Panc1 (cell line): ENCODE measurements at regions not wholly inside any gene's neighbourhood (a gene's known extent, or its start where the extent isn't known, plus 50 kb on each side); places are given as distances from the start of the nearest gene placed in this dataset.

ENCODE experiments used
- ATAC-seq: fragments of 200-7000 bp; cut with Tn5 transposase; 2 replicates; pipeline ENCODE4 v1.9.1; 2020; ENCODE audit warnings: mild to moderate bottlenecking, moderate library complexity
- BruUV-seq: library from RNA; stranded (reverse); fragments of 400-500 nt; replicated peaks from 2 replicates; lab custom pipeline; 2021; lab: Mats Ljungman, UMichigan
- CTCF ChIA-PET: fragments of 300-600 bp; sonication (Branson Sonifier 250); formaldehyde crosslinking; loops from one replicate; lab custom pipeline; 2022; ENCODE audit warnings: antibody characterized with exemption; lab: Charles Lee
- POLR2A ChIA-PET: fragments of 300-600 bp; sonication (Branson Sonifier 250); formaldehyde crosslinking; loops from one replicate; lab custom pipeline; 2022; ENCODE audit warnings: antibody characterized with exemption; lab: Charles Lee
- DNase-seq: peaks from one replicate; pipeline ENCODE4 v3.0.0-alpha.2; 2010; ENCODE audit warnings: low read depth, low spot score
- H3K27ac ChIP-seq: 2 replicates; pipeline ENCODE4 v1.5.1; 2011; ENCODE audit warnings: mild to moderate bottlenecking, low read length, inconsistent platforms
- H3K27me3 ChIP-seq: fragments of 200-500 bp; sonication (Bioruptor generic); 2 replicates; pipeline ENCODE4 v1.6.0; 2014; ENCODE audit warnings: low read length, inconsistent platforms; ENCODE audit not compliant: control insufficient read depth, insufficient read depth
- H3K36me3 ChIP-seq: fragments of 200-500 bp; sonication (Bioruptor generic); 2 replicates; pipeline ENCODE4 v1.5.1; 2014; ENCODE audit warnings: inconsistent platforms, mild to moderate bottlenecking, low read length, moderate library complexity; ENCODE audit not compliant: control insufficient read depth, insufficient read depth
- H3K4me1 ChIP-seq: 2 replicates; pipeline ENCODE4 v1.5.1; 2011; ENCODE audit warnings: inconsistent platforms, mild to moderate bottlenecking, low read length, moderate library complexity; ENCODE audit not compliant: control insufficient read depth, insufficient read depth
- H3K4me3 ChIP-seq, 2 experiments: 2 replicates each; pipeline ENCODE4 v1.5.1; 2011 to 2012; ENCODE audit warnings: low read depth in 2 of 2, low read length in 2 of 2, mild to moderate bottlenecking in 2 of 2, inconsistent platforms in 1 of 2, moderate library complexity in 1 of 2
- H3K9me3 ChIP-seq: fragments of 200-500 bp; sonication (Bioruptor generic); 2 replicates; pipeline ENCODE4 v1.5.1; 2014; ENCODE audit warnings: low read depth, mild to moderate bottlenecking, inconsistent platforms, low read length, moderate library complexity; ENCODE audit not compliant: control insufficient read depth, insufficient read depth
- POLR2AphosphoS5 ChIP-seq: IDR thresholded peaks from 2 replicates; pipeline ENCODE4 v1.6.1; 2012; ENCODE audit warnings: mild to moderate bottlenecking, low read depth, low read length, moderate library complexity
- SIN3A ChIP-seq: IDR thresholded peaks from 2 replicates; pipeline ENCODE4 v1.6.1; 2012; ENCODE audit warnings: low read depth, mild to moderate bottlenecking, low read length, moderate library complexity, borderline replicate concordance; ENCODE audit not compliant: insufficient read depth
- TCF7L2 ChIP-seq: IDR thresholded peaks from 2 replicates; pipeline ENCODE4 v1.6.1; 2011; ENCODE audit warnings: mild to moderate bottlenecking, low read depth, low read length, inconsistent platforms
- in situ Hi-C: cut with HindIII; loops from 2 replicates; pipeline ENCODE4 v1.10.0; 2016; ENCODE audit warnings: low sequenced_read_pairs, low pct_unique_long_range_greater_than_20kb
- intact Hi-C: fragments of 100-400 bp; cut with micrococcal nuclease; formaldehyde crosslinking; loops from one replicate; pipeline ENCODE4 v1.10.0; 2022; ENCODE audit not compliant: unreplicated experiment
- TF ChIP-seq, protein P1 (sequence below), 2 experiments: IDR thresholded peaks; 2 replicates each; pipeline ENCODE4 v1.6.1; 2011 to 2012; ENCODE audit warnings: low read depth in 2 of 2, control low read depth in 1 of 2, low read length in 1 of 2, mild to moderate bottlenecking in 1 of 2, moderate library complexity in 1 of 2; ENCODE audit not compliant: insufficient read depth in 1 of 2
- TF ChIP-seq, protein P2 (sequence below): fragments of 450-650 bp; IDR thresholded peaks from 2 replicates; pipeline ENCODE4 v1.5.1; 2017; ENCODE audit warnings: mild to moderate bottlenecking

DNA sequence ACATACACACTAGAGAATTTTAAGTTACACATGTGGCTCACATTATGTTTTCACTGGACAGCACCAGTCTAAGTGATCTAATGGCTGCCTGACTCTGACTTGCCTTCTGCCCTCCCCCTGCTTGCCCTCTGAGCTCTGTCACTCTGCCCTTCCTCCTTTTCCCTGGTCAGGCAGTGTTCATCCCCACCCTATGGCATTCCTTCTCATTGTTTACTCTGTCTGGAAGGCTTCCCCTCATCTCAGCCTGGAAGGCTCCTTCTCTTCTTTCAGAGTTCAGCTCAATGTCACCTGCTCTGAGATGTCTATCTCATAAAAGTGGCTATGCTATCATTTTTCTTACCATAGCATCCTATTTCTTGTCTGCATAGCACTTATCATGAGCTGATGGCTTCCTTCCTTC is 305.7 kb downstream of the BMPER start:
- in situ Hi-C loops (no loop called here), intact Hi-C loops (no loop called here)
- Histone ChIP-seq H3K27ac (no peak overlapping the region), H3K27me3 (no peaks in the 10 kb centered on the region; the same call in 1 of the 2 replicates), H3K4me3 (no peak overlapping the region), H3K4me1 (no peaks in the 10 kb centered on the region), H3K9me3 (0 out of 2 replicates have a peak, but pooled peaks cover 3% of the 10 kb centered on the region), H3K36me3 (no peaks in the 10 kb centered on the region)
- POLR2A ChIA-PET, result no interaction called here
- BruUV-seq, result no TSS peak
- DNase-seq (no peak), ATAC-seq (no peak)
- TF ChIP-seq TCF7L2, result no peak
- TF ChIP-seq, protein P1, sequence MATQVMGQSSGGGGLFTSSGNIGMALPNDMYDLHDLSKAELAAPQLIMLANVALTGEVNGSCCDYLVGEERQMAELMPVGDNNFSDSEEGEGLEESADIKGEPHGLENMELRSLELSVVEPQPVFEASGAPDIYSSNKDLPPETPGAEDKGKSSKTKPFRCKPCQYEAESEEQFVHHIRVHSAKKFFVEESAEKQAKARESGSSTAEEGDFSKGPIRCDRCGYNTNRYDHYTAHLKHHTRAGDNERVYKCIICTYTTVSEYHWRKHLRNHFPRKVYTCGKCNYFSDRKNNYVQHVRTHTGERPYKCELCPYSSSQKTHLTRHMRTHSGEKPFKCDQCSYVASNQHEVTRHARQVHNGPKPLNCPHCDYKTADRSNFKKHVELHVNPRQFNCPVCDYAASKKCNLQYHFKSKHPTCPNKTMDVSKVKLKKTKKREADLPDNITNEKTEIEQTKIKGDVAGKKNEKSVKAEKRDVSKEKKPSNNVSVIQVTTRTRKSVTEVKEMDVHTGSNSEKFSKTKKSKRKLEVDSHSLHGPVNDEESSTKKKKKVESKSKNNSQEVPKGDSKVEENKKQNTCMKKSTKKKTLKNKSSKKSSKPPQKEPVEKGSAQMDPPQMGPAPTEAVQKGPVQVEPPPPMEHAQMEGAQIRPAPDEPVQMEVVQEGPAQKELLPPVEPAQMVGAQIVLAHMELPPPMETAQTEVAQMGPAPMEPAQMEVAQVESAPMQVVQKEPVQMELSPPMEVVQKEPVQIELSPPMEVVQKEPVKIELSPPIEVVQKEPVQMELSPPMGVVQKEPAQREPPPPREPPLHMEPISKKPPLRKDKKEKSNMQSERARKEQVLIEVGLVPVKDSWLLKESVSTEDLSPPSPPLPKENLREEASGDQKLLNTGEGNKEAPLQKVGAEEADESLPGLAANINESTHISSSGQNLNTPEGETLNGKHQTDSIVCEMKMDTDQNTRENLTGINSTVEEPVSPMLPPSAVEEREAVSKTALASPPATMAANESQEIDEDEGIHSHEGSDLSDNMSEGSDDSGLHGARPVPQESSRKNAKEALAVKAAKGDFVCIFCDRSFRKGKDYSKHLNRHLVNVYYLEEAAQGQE (IDR thresholded peaks at IDR 0.05; ENCODE audit: insufficient read depth in 1 of 2, low read depth in 2 of 2, low read length in 1 of 2), result no peak
- no peak for TF ChIP-seq POLR2AphosphoS5
- TF ChIP-seq SIN3A, result no peak
- TF ChIP-seq, protein P2, sequence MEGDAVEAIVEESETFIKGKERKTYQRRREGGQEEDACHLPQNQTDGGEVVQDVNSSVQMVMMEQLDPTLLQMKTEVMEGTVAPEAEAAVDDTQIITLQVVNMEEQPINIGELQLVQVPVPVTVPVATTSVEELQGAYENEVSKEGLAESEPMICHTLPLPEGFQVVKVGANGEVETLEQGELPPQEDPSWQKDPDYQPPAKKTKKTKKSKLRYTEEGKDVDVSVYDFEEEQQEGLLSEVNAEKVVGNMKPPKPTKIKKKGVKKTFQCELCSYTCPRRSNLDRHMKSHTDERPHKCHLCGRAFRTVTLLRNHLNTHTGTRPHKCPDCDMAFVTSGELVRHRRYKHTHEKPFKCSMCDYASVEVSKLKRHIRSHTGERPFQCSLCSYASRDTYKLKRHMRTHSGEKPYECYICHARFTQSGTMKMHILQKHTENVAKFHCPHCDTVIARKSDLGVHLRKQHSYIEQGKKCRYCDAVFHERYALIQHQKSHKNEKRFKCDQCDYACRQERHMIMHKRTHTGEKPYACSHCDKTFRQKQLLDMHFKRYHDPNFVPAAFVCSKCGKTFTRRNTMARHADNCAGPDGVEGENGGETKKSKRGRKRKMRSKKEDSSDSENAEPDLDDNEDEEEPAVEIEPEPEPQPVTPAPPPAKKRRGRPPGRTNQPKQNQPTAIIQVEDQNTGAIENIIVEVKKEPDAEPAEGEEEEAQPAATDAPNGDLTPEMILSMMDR, result no peak
- CTCF ChIA-PET, result no interaction called here

DNA sequence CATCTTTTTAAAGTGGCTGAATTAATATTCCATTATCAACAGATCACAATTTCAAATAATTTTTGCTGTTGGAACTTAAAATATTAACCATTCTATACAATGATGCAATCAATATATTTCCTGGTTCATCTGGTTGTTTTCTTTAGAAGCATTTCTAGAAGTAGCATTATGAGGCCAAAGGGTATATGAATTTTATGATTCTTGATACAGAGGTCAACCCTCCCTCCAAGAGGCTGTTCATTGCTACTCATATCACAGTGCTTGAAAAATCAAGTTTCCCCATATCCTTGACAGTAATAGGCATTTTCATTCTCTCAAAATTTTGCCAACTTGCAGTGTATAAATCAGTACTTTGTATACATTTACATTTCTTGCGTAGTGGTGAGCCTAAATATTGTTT is 312.6 kb downstream of the BMPER start:
- Histone ChIP-seq H3K4me1 (no peaks in the 10 kb centered on the region), H3K27me3 (no peaks in the 10 kb centered on the region; the same call in 1 of the 2 replicates), H3K4me3 (no peak overlapping the region), H3K36me3 (no peaks in the 10 kb centered on the region), H3K9me3 (no peaks in the 10 kb centered on the region), H3K27ac (no peak overlapping the region)
- no TSS peak for BruUV-seq
- intact Hi-C loops, result no loop called here
- DNase-seq (no peak), ATAC-seq (no peak)
- in situ Hi-C loops, result no loop called here
- ChIA-PET CTCF (no interaction called here), POLR2A (no interaction called here)
- TF ChIP-seq, protein P2, result no peak
- no peak for TF ChIP-seq POLR2AphosphoS5
- no peak for TF ChIP-seq SIN3A
- TF ChIP-seq, protein P1 (IDR thresholded peaks at IDR 0.05; ENCODE audit: insufficient read depth in 1 of 2, low read depth in 2 of 2, low read length in 1 of 2), result no peak
- TF ChIP-seq TCF7L2, result no peak
